Posterior vena cava (tissue), 2 donors: ENCODE measurements at regions not wholly inside any gene's neighbourhood (a gene's known extent, or its start where the extent isn't known, plus 50 kb on each side); places are given as distances from the start of the nearest gene placed in this dataset.
"Not testable (repeated sequence)": the region's sequence is repeated elsewhere in the genome, so short reads cannot be mapped to it uniquely, and the experiment has no call there.

ENCODE experiments used
- DNase-seq: peaks from one replicate; pipeline ENCODE4 v3.0.0-alpha.2; 2020; ENCODE audit warnings: low spot score
- intact Hi-C, 2 donors: fragments of 100-400 bp; cut with DNase I; formaldehyde crosslinking; loops; one replicate each; pipeline versions ENCODE4 v1.14.1 to v1.14.2; 2022 to 2023
- donor health status: DM: yes; HTN: yes; CAD: no.
- donor health status: DM: yes; HTN: yes; CAD: no.

- no peak for DNase-seq
- intact Hi-C loops = no loop called here
Observed at GRCh38 chr6:118722829-118723813, 71.7 kb upstream of the CEP85L start.

GRCh38 chr6:118720125-118720473 is 68.7 kb upstream of the CEP85L start:
- no peak for DNase-seq
- intact Hi-C loops = no loop called here

- DNase-seq = no peak
- intact Hi-C loops = loop anchor here in 1 of 2 donors (5.0 kb wide), 1 partner anchor 733 kb away; no protein-coding TSS in a partner anchor
Observed at GRCh38 chr6:118719351-118720124, 68.1 kb upstream of the CEP85L start.

GRCh38 chr6:118718903-118719302 is 67.5 kb upstream of the CEP85L start:
- no peak for DNase-seq
- intact Hi-C loops = loop anchor here in 1 of 2 donors (5.0 kb wide), 1 partner anchor 733 kb away; no protein-coding TSS in a partner anchor

GRCh38 chr6:118718297-118718696 is 66.9 kb upstream of the CEP85L start:
- DNase-seq = no peak
- intact Hi-C loops = loop anchor here in 1 of 2 donors (5.0 kb wide), 1 partner anchor 734 kb away; no protein-coding TSS in a partner anchor

- intact Hi-C loops = loop anchor here in 1 of 2 donors (5.0 kb wide), 1 partner anchor 735 kb away; no protein-coding TSS in a partner anchor
- DNase-seq = no peak
Observed at GRCh38 chr6:118717106-118717505, 65.7 kb upstream of the CEP85L start.

- intact Hi-C loops = loop anchor here in 1 of 2 donors (5.0 kb wide), 1 partner anchor 736 kb away; no protein-coding TSS in a partner anchor
- DNase-seq = not testable (repeated sequence)
Observed at GRCh38 chr6:118715907-118716306, 64.5 kb upstream of the CEP85L start.

GRCh38 chr6:118715376-118715775 is 64.0 kb upstream of the CEP85L start:
- no peak for DNase-seq
- intact Hi-C loops = loop anchor here in 1 of 2 donors (5.0 kb wide), 1 partner anchor 737 kb away; no protein-coding TSS in a partner anchor

GRCh38 chr6:118714756-118715155 is 63.4 kb upstream of the CEP85L start:
- no peak for DNase-seq
- intact Hi-C loops = loop anchor here in 1 of 2 donors (5.0 kb wide), 1 partner anchor 738 kb away; no protein-coding TSS in a partner anchor

GRCh38 chr6:118712969-118713368 is 61.6 kb upstream of the CEP85L start:
- DNase-seq = no peak
- intact Hi-C loops = no loop called here

GRCh38 chr6:118710616-118711015 is 59.2 kb upstream of the CEP85L start:
- no peak for DNase-seq
- intact Hi-C loops = no loop called here

- no peak for DNase-seq
- intact Hi-C loops = no loop called here
Observed at GRCh38 chr6:118709859-118710350, 58.5 kb upstream of the CEP85L start.

GRCh38 chr6:118708744-118709143 is 57.4 kb upstream of the CEP85L start:
- intact Hi-C loops = no loop called here

GRCh38 chr6:118708055-118708454 is 56.7 kb upstream of the CEP85L start:
- no peak for DNase-seq
- intact Hi-C loops = no loop called here

More at GRCh38 chr6:118708744-118709143, 57.4 kb upstream of the CEP85L start:
- no peak for DNase-seq

- intact Hi-C loops = no loop called here
Observed at GRCh38 chr6:118706702-118707101, 55.3 kb upstream of the CEP85L start.

GRCh38 chr6:118705544-118706491 is 54.4 kb upstream of the CEP85L start:
- intact Hi-C loops = no loop called here
- no peak for DNase-seq

More at GRCh38 chr6:118706702-118707101, 55.3 kb upstream of the CEP85L start:
- DNase-seq = no peak

GRCh38 chr6:118704915-118705314 is 53.5 kb upstream of the CEP85L start:
- intact Hi-C loops = no loop called here
- no peak for DNase-seq

GRCh38 chr6:118701260-118701659 is 49.9 kb upstream of the CEP85L start:
- intact Hi-C loops, DNase-seq: not testable (repeated sequence)
